Gastroesophageal sphincter (tissue), 4 donors: ENCODE measurements at regions not wholly inside any gene's neighbourhood (a gene's known extent, or its start where the extent isn't known, plus 50 kb on each side); places are given as distances from the start of the nearest gene placed in this dataset.

ENCODE experiments used
- ATAC-seq: fragments of 150-250 bp; one replicate; pipeline ENCODE4 v1.9.1; 2016; ENCODE audit warnings: mild to moderate bottlenecking, moderate library complexity
- H3K27ac ChIP-seq, 4 donors: fragments of 200-600 bp; sonication (generic) in 3 of 4; 1 replicate in 3 of 4; 2 replicates in 1 of 4; pipeline ENCODE4 v1.5.1; 2016 to 2019
- H3K27me3 ChIP-seq: fragments of 200-600 bp; sonication (generic); one replicate; pipeline ENCODE4 v1.5.1; 2019
- H3K36me3 ChIP-seq, 2 donors: fragments of 200-600 bp; sonication (generic); one replicate each; pipeline ENCODE4 v1.5.1; 2019; ENCODE audit warnings: control low read depth in 1 of 2
- H3K4me1 ChIP-seq, 3 donors: fragments of 200-600 bp; sonication (generic); 1 replicate in 2 of 3; 2 replicates in 1 of 3; pipeline ENCODE4 v1.5.1; 2016 to 2019; ENCODE audit warnings: control low read depth in 2 of 3
- H3K4me3 ChIP-seq, 2 donors: fragments of 200-600 bp; sonication (generic); one replicate each; pipeline ENCODE4 v1.5.1; 2019; ENCODE audit warnings: mild to moderate bottlenecking in 1 of 2, moderate library complexity in 1 of 2
- H3K9me3 ChIP-seq, 3 donors: fragments of 200-600 bp; sonication (generic); one replicate each; pipeline ENCODE4 v1.5.1; 2017 to 2019; ENCODE audit warnings: control low read depth in 2 of 3
- CTCF ChIP-seq, 4 experiments: fragments of 200-600 bp in 2 of 4; fragments of 450-650 bp in 2 of 4; sonication (generic) in 1 of 4; IDR thresholded peaks; one replicate each; pipeline ENCODE4 v1.5.1; 2017 to 2019; ENCODE audit warnings: antibody characterized with exemption in 4 of 4, mild to moderate bottlenecking in 2 of 4, moderate library complexity in 2 of 4
- EP300 ChIP-seq: sonication (generic); formaldehyde crosslinking; IDR thresholded peaks from one replicate; pipeline ENCODE4 v1.6.1; 2017; ENCODE audit warnings: antibody characterized with exemption, mild to moderate bottlenecking
- POLR2A ChIP-seq, 2 donors: fragments of 450-650 bp; IDR thresholded peaks; one replicate each; pipeline ENCODE4 v1.6.1; 2017; ENCODE audit warnings: antibody characterized with exemption in 2 of 2, mild to moderate bottlenecking in 2 of 2, moderate library complexity in 1 of 2
- POLR2AphosphoS5 ChIP-seq: sonication (generic); formaldehyde crosslinking; IDR thresholded peaks from one replicate; pipeline ENCODE4 v1.6.1; 2017; ENCODE audit warnings: antibody characterized with exemption
- WGBS, 2 donors: methylation state at CpG; one replicate each; pipeline ENCODE4 v1.1.5; 2018; ENCODE audit warnings: low coverage in 1 of 2; 5-methylcytosine and 5-hydroxymethylcytosine counted together

- Histone ChIP-seq H3K27ac (no peak overlapping the region), H3K9me3 (peaks cover 0 to 14% (median 0%) of the 10 kb centered on the region in 3 donors), H3K4me3 (no peak overlapping the region), H3K4me1 (no peaks in the 10 kb centered on the region), H3K36me3 (no peaks in the 10 kb centered on the region), H3K27me3 (no peaks in the 10 kb centered on the region)
- WGBS, 2 donors, result 81 to 100% methylated on average over 1 to 2 of the region's 2 CpGs
- no peak for ATAC-seq
- no peak for TF ChIP-seq EP300
Measured at GRCh38 chr19:28537896-28538295, 675.1 kb downstream of the UQCRFS1 start.

- Histone ChIP-seq H3K27me3 (no peaks in the 10 kb centered on the region), H3K9me3 (peaks cover 0 to 14% (median 0%) of the 10 kb centered on the region in 3 donors), H3K4me3 (no peak overlapping the region), H3K27ac (no peak overlapping the region), H3K4me1 (no peaks in the 10 kb centered on the region), H3K36me3 (no peaks in the 10 kb centered on the region)
- ATAC-seq, result no peak
- 73 to 79% methylated on average over 2 of the region's 2 CpGs for WGBS, 2 donors
- TF ChIP-seq CTCF (IDR thresholded peaks at IDR 0.05) (no peak), POLR2AphosphoS5 (no peak), POLR2A (IDR thresholded peaks at IDR 0.05) (no peak), EP300 (no peak)
Measured at GRCh38 chr19:28537079-28537478, 675.9 kb downstream of the UQCRFS1 start.

- H3K4me1 ChIP-seq, result no peaks in the 10 kb centered on the region
- no peak overlapping the region for H3K4me3 ChIP-seq
- H3K9me3 ChIP-seq, result peaks cover 0 to 14% (median 0%) of the 10 kb centered on the region in 3 donors
- no peak overlapping the region for H3K27ac ChIP-seq
- WGBS, 2 donors, result 31 to 63% methylated on average over 1 of the region's 1 CpG
- TF ChIP-seq EP300 (no peak), POLR2AphosphoS5 (no peak), CTCF (IDR thresholded peaks at IDR 0.05) (no peak), POLR2A (IDR thresholded peaks at IDR 0.05) (no peak)
- no peak for ATAC-seq
- no peaks in the 10 kb centered on the region for H3K27me3 ChIP-seq
- no peaks in the 10 kb centered on the region for H3K36me3 ChIP-seq
Measured at GRCh38 chr19:28535352-28535775, 677.6 kb downstream of the UQCRFS1 start.

GRCh38 chr19:28534766-28535351 lies 678.1 kb downstream of the UQCRFS1 start:
- ATAC-seq, result no peak
- TF ChIP-seq POLR2AphosphoS5 (no peak), CTCF (IDR thresholded peaks at IDR 0.05) (no peak), POLR2A (IDR thresholded peaks at IDR 0.05) (no peak), EP300 (no peak)
- Histone ChIP-seq H3K4me3 (no peak overlapping the region), H3K27me3 (no peaks in the 10 kb centered on the region), H3K9me3 (peaks cover 0 to 14% (median 0%) of the 10 kb centered on the region in 3 donors), H3K36me3 (no peaks in the 10 kb centered on the region), H3K27ac (no peak overlapping the region), H3K4me1 (no peaks in the 10 kb centered on the region)
- WGBS, 2 donors, result 61 to 73% methylated on average over 3 of the region's 3 CpGs

- no peak overlapping the region for H3K4me3 ChIP-seq
- ATAC-seq, result no peak
Measured at GRCh38 chr19:28532765-28533341, 680.1 kb downstream of the UQCRFS1 start.

More at GRCh38 chr19:28532765-28533341, 680.1 kb downstream of the UQCRFS1 start:
- no peak for TF ChIP-seq POLR2AphosphoS5
- no peak for TF ChIP-seq EP300
- TF ChIP-seq POLR2A (IDR thresholded peaks at IDR 0.05), result no peak
- no peak for TF ChIP-seq CTCF (IDR thresholded peaks at IDR 0.05)
- H3K27ac ChIP-seq, result no peak overlapping the region
- H3K9me3 ChIP-seq, result peaks cover 0 to 12% (median 0%) of the 10 kb centered on the region in 3 donors
- H3K27me3 ChIP-seq, result no peaks in the 10 kb centered on the region
- 70 to 91% methylated on average over 3 of the region's 3 CpGs for WGBS, 2 donors
- H3K36me3 ChIP-seq, result no peaks in the 10 kb centered on the region
- no peaks in the 10 kb centered on the region for H3K4me1 ChIP-seq
